GM23338 (cell line): ENCODE measurements at regions not wholly inside any gene's neighbourhood (a gene's known extent, or its start where the extent isn't known, plus 50 kb on each side); places are given as distances from the start of the nearest gene placed in this dataset.

ENCODE experiments used
- ATAC-seq: fragments of 200-7000 bp; cut with Tn5 transposase; 3 replicates; pipeline ENCODE4 v1.9.1; 2020
- DNase-seq: peaks from one replicate; pipeline ENCODE4 v3.0.0-alpha.2; 2015; ENCODE audit warnings: low spot score
- H2AFZ ChIP-seq: fragments of 200-600 bp; sonication (generic); 2 replicates; pipeline ENCODE4 v1.8.0; 2016; ENCODE audit warnings: antibody characterized with exemption, mild to moderate bottlenecking, moderate library complexity
- H3F3A ChIP-seq: fragments of 200-600 bp; sonication (generic); replicated peaks from 2 replicates; pipeline ENCODE4 v1.8.0; 2017; ENCODE audit warnings: antibody characterized with exemption, mixed run types, low read depth
- H3K27ac ChIP-seq: fragments of 200-600 bp; sonication (generic); 2 replicates; pipeline ENCODE4 v1.6.1; 2016; ENCODE audit warnings: low read depth
- H3K27me3 ChIP-seq: fragments of 200-600 bp; sonication (generic); 2 replicates; pipeline ENCODE4 v1.8.0; 2016; ENCODE audit warnings: mild to moderate bottlenecking, mixed run types, moderate library complexity; ENCODE audit not compliant: insufficient read depth
- H3K36me3 ChIP-seq: fragments of 200-600 bp; sonication (generic); 2 replicates; pipeline ENCODE4 v1.8.0; 2016; ENCODE audit warnings: mild to moderate bottlenecking; ENCODE audit not compliant: insufficient read depth
- H3K4me1 ChIP-seq: fragments of 200-600 bp; sonication (generic); 2 replicates; pipeline ENCODE4 v1.8.0; 2016; ENCODE audit warnings: mild to moderate bottlenecking, moderate library complexity; ENCODE audit not compliant: insufficient read depth
- H3K4me2 ChIP-seq: fragments of 200-600 bp; sonication (generic); 2 replicates; pipeline ENCODE4 v1.7.1; 2017; ENCODE audit warnings: mixed run types
- H3K4me3 ChIP-seq: fragments of 200-600 bp; sonication (generic); 2 replicates; pipeline ENCODE4 v1.6.1; 2016; ENCODE audit warnings: mixed run types
- H3K79me2 ChIP-seq: fragments of 200-600 bp; sonication (generic); replicated peaks from 2 replicates; pipeline ENCODE4 v1.8.0; 2017; ENCODE audit warnings: mild to moderate bottlenecking; ENCODE audit not compliant: insufficient read depth
- H3K9me2 ChIP-seq: fragments of 200-600 bp; sonication (generic); 2 replicates; pipeline ENCODE4 v1.8.0; 2017; ENCODE audit not compliant: insufficient read depth
- H4K20me1 ChIP-seq: fragments of 200-600 bp; sonication (generic); replicated peaks from 2 replicates; pipeline ENCODE4 v1.8.0; 2017; ENCODE audit warnings: mild to moderate bottlenecking; ENCODE audit not compliant: insufficient read depth
- H3K27ac Mint-ChIP-seq: 2 replicates; pipeline ENCODE4 v1.8.0; 2020; ENCODE audit warnings: inconsistent platforms, mild to moderate bottlenecking, moderate library complexity, mixed read lengths
- H3K27me3 Mint-ChIP-seq: 3 replicates; pipeline ENCODE4 v1.8.0; 2022; ENCODE audit warnings: low read depth, mild to moderate bottlenecking, moderate library complexity, mixed read lengths, inconsistent platforms; ENCODE audit not compliant: insufficient read depth, poor library complexity
- H3K36me3 Mint-ChIP-seq: 3 replicates; pipeline ENCODE4 v1.8.0; 2021; ENCODE audit warnings: low read depth, mild to moderate bottlenecking, inconsistent platforms, moderate library complexity, mixed read lengths
- H3K4me1 Mint-ChIP-seq: 3 replicates; pipeline ENCODE4 v1.8.0; 2020; ENCODE audit warnings: mild to moderate bottlenecking, inconsistent platforms, mixed read lengths
- H3K4me3 Mint-ChIP-seq: 3 replicates; pipeline ENCODE4 v1.8.0; 2021; ENCODE audit warnings: moderate library complexity, mild to moderate bottlenecking, inconsistent platforms, mixed read lengths
- H3K9me3 Mint-ChIP-seq: 3 replicates; pipeline ENCODE4 v1.8.0; 2020; ENCODE audit warnings: moderate library complexity, mild to moderate bottlenecking, inconsistent platforms, mixed read lengths
- CREB1 ChIP-seq: fragments of 250-450 bp; sonication (Bioruptor Pico); IDR thresholded peaks from 2 replicates; pipeline ENCODE4 v1.5.0; 2020; ENCODE audit warnings: low read depth, mild to moderate bottlenecking, moderate library complexity
- CTCF ChIP-seq, 2 experiments: fragments of 200-600 bp in 1 of 2; sonication (generic) in 1 of 2; conservative IDR thresholded peaks; 2 replicates each; pipeline versions ENCODE4 v1.5.1 to v1.6.1; 2016 to 2017; ENCODE audit warnings: antibody characterized with exemption in 2 of 2, low read depth in 2 of 2, mild to moderate bottlenecking in 2 of 2, moderate library complexity in 1 of 2
- ETS1 ChIP-seq: IDR thresholded peaks from 2 replicates; pipeline ENCODE4 v1.6.1; 2016; ENCODE audit warnings: antibody characterized with exemption
- EZH2 ChIP-seq: fragments of 200-600 bp; sonication (generic); IDR thresholded peaks from one replicate; pipeline ENCODE4 v1.8.0; 2017; ENCODE audit warnings: antibody characterized with exemption, mild to moderate bottlenecking, low read depth; ENCODE audit not compliant: unreplicated experiment
- EZH2phosphoT487 ChIP-seq: fragments of 200-600 bp; sonication (generic); IDR thresholded peaks from one replicate; pipeline ENCODE4 v1.8.1; 2018; ENCODE audit warnings: antibody characterized with exemption; ENCODE audit not compliant: unreplicated experiment
- JUNB ChIP-seq: IDR thresholded peaks from one replicate; pipeline ENCODE4 v1.6.1; 2016; ENCODE audit warnings: antibody characterized with exemption; ENCODE audit not compliant: unreplicated experiment
- NANOG ChIP-seq: IDR thresholded peaks from 2 replicates; pipeline ENCODE4 v1.6.1; 2016; ENCODE audit warnings: antibody characterized with exemption, borderline replicate concordance
- POLR2AphosphoS5 ChIP-seq: IDR thresholded peaks from 2 replicates; pipeline ENCODE4 v1.6.1; 2016; ENCODE audit warnings: antibody characterized with exemption, low read depth
- REST ChIP-seq: IDR thresholded peaks from one replicate; pipeline ENCODE4 v1.6.1; 2018; ENCODE audit warnings: antibody characterized with exemption; ENCODE audit not compliant: unreplicated experiment
- STAT1 ChIP-seq: IDR thresholded peaks from one replicate; pipeline ENCODE4 v1.6.1; 2016; ENCODE audit warnings: antibody characterized with exemption; ENCODE audit not compliant: unreplicated experiment
- ZNF114 ChIP-seq: fragments of 250-450 bp; sonication (Bioruptor Pico); IDR thresholded peaks from 2 replicates; pipeline ENCODE4 v1.5.0; 2020; ENCODE audit warnings: mild to moderate bottlenecking, moderate library complexity
- ZNF331 ChIP-seq: fragments of 250-450 bp; sonication (Bioruptor Pico); IDR thresholded peaks from 2 replicates; pipeline ENCODE4 v1.5.0; 2020; ENCODE audit warnings: low read depth, mild to moderate bottlenecking, moderate library complexity
- ZNF462 ChIP-seq: fragments of 250-450 bp; sonication (Bioruptor Pico); IDR thresholded peaks from 2 replicates; pipeline ENCODE4 v1.5.0; 2020; ENCODE audit warnings: mild to moderate bottlenecking, moderate library complexity

- no peaks in the 10 kb centered on the region for H3K27me3 Mint-ChIP-seq
- Histone ChIP-seq H3K79me2 (no peaks in the 10 kb centered on the region), H3K27me3 (no peaks in the 10 kb centered on the region), H3K27ac (no peak overlapping the region), H3K4me1 (no peaks in the 10 kb centered on the region), H2AFZ (no peak overlapping the region), H3K9me2 (no peaks in the 10 kb centered on the region), H3K4me3 (no peak overlapping the region), H3F3A (no peaks in the 10 kb centered on the region), H3K36me3 (no peaks in the 10 kb centered on the region), H3K4me2 (no peak overlapping the region), H4K20me1 (no peaks in the 10 kb centered on the region)
- no peak for DNase-seq
- no peaks in the 10 kb centered on the region for H3K4me1 Mint-ChIP-seq
- no peak overlapping the region for H3K27ac Mint-ChIP-seq
- peaks cover 6% of the 10 kb centered on the region; the same call in 2 of the 3 replicates for H3K36me3 Mint-ChIP-seq
- H3K4me3 Mint-ChIP-seq = no peak overlapping the region
- H3K9me3 Mint-ChIP-seq = no peaks in the 10 kb centered on the region
- no peak for ATAC-seq
- TF ChIP-seq NANOG (no peak), ZNF114 (no peak), ZNF462 (CRISPR knock-in tag) (no peak), JUNB (no peak), POLR2AphosphoS5 (no peak), CTCF (conservative IDR thresholded peaks at IDR 0.05; ENCODE audit: low read depth in 2 of 2) (no peak), ZNF331 (CRISPR knock-in tag) (no peak), EZH2phosphoT487 (no peak), CREB1 (CRISPR knock-in tag) (no peak), ETS1 (no peak), EZH2 (no peak), REST (no peak), STAT1 (no peak)
These were observed 703.7 kb upstream of the MGAT4C start for GRCh38 chr12:86959766-86960458.
